ENCODE measurements at regions not wholly inside any gene's neighbourhood (a gene's known extent, or its start where the extent isn't known, plus 50 kb on each side); places are given as distances from the start of the nearest gene placed in this dataset.
"Not testable (repeated sequence)": the region's sequence is repeated elsewhere in the genome, so short reads cannot be mapped to it uniquely, and the experiment has no call there.

GRCh38 chr5:36801523-36801922, 75.0 kb upstream of the NIPBL start:
- H3K9me3 ChIP-seq: no peaks in the 10 kb centered on the region
- H3K36me3 ChIP-seq: no peaks in the 10 kb centered on the region
- H3K27me3 ChIP-seq: no peaks in the 10 kb centered on the region
- TF ChIP-seq CTCF (IDR thresholded peaks at IDR 0.05): no peak
- intact Hi-C loops (cut with DNase I; ENCODE audit: low total_unique reads): no loop called here
- H3K4me3 ChIP-seq: no peak overlapping the region
- no peak for DNase-seq
- no peaks in the 10 kb centered on the region for H3K4me1 ChIP-seq
- no peak overlapping the region for H3K27ac ChIP-seq

GRCh38 chr5:36802187-36802586, 74.4 kb upstream of the NIPBL start:
- Histone ChIP-seq H3K36me3 (no peaks in the 10 kb centered on the region), H3K4me1 (no peaks in the 10 kb centered on the region), H3K27me3 (no peaks in the 10 kb centered on the region), H3K4me3 (no peak overlapping the region), H3K27ac (no peak overlapping the region), H3K9me3 (no peaks in the 10 kb centered on the region)
- intact Hi-C loops (cut with DNase I; ENCODE audit: low total_unique reads): no loop called here
- DNase-seq: no peak
- TF ChIP-seq CTCF (IDR thresholded peaks at IDR 0.05): no peak

- H3K4me3 ChIP-seq; H3K4me1 ChIP-seq; H3K27ac ChIP-seq; H3K27me3 ChIP-seq; intact Hi-C loops (cut with DNase I; ENCODE audit: low total_unique reads); H3K9me3 ChIP-seq; H3K36me3 ChIP-seq; DNase-seq: not testable (repeated sequence)
These were observed 63.3 kb upstream of the NIPBL start for GRCh38 chr5:36813249-36813648.

GRCh38 chr5:36815871-36816270, 60.7 kb upstream of the NIPBL start:
- Histone ChIP-seq H3K4me3 (no peak overlapping the region), H3K4me1 (no peaks in the 10 kb centered on the region), H3K27me3 (no peaks in the 10 kb centered on the region), H3K36me3 (no peaks in the 10 kb centered on the region), H3K9me3 (no peaks in the 10 kb centered on the region), H3K27ac (no peak overlapping the region)
- DNase-seq: no peak
- intact Hi-C loops (cut with DNase I; ENCODE audit: low total_unique reads): no loop called here
- no peak for TF ChIP-seq CTCF (IDR thresholded peaks at IDR 0.05)

- no peaks in the 10 kb centered on the region for H3K4me1 ChIP-seq
- H3K4me3 ChIP-seq: no peak overlapping the region
- no peak for DNase-seq
- intact Hi-C loops (cut with DNase I; ENCODE audit: low total_unique reads): no loop called here
- no peaks in the 10 kb centered on the region for H3K9me3 ChIP-seq
- TF ChIP-seq CTCF (IDR thresholded peaks at IDR 0.05): no peak
- H3K36me3 ChIP-seq: no peaks in the 10 kb centered on the region
- H3K27me3 ChIP-seq: no peaks in the 10 kb centered on the region
- no peak overlapping the region for H3K27ac ChIP-seq
These were observed 55.7 kb upstream of the NIPBL start for GRCh38 chr5:36820900-36821299.

- no peaks in the 10 kb centered on the region for H3K4me1 ChIP-seq
- H3K9me3 ChIP-seq: no peaks in the 10 kb centered on the region
- no peak for TF ChIP-seq CTCF (IDR thresholded peaks at IDR 0.05)
- no peaks in the 10 kb centered on the region for H3K27me3 ChIP-seq
- H3K4me3 ChIP-seq: no peak overlapping the region
- H3K36me3 ChIP-seq: no peaks in the 10 kb centered on the region
- intact Hi-C loops (cut with DNase I; ENCODE audit: low total_unique reads): no loop called here
- no peak overlapping the region for H3K27ac ChIP-seq
- DNase-seq: no peak
These were observed 49.9 kb upstream of the NIPBL start for GRCh38 chr5:36826694-36827093.

All from tibial artery (tissue), 4 donors.